ENCODE measurements at regions not wholly inside any gene's neighbourhood (a gene's known extent, or its start where the extent isn't known, plus 50 kb on each side); places are given as distances from the start of the nearest gene placed in this dataset.

- TF ChIP-seq REST (IDR thresholded peaks at IDR 0.05; ENCODE audit: borderline replicate concordance) (no peak), REST (CRISPR knock-in tag; IDR thresholded peaks at IDR 0.05; ENCODE audit: low read depth) (no peak)
- TF ChIP-seq, protein P1, sequence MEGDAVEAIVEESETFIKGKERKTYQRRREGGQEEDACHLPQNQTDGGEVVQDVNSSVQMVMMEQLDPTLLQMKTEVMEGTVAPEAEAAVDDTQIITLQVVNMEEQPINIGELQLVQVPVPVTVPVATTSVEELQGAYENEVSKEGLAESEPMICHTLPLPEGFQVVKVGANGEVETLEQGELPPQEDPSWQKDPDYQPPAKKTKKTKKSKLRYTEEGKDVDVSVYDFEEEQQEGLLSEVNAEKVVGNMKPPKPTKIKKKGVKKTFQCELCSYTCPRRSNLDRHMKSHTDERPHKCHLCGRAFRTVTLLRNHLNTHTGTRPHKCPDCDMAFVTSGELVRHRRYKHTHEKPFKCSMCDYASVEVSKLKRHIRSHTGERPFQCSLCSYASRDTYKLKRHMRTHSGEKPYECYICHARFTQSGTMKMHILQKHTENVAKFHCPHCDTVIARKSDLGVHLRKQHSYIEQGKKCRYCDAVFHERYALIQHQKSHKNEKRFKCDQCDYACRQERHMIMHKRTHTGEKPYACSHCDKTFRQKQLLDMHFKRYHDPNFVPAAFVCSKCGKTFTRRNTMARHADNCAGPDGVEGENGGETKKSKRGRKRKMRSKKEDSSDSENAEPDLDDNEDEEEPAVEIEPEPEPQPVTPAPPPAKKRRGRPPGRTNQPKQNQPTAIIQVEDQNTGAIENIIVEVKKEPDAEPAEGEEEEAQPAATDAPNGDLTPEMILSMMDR (IDR thresholded peaks at IDR 0.05 in 2 of 3, conservative IDR thresholded peaks at IDR 0.05 in 1 of 3; ENCODE audit: insufficient read depth in 2 of 3, low read depth in 1 of 3, low read length in 3 of 3) = no peak
- TF ChIP-seq, protein P2, sequence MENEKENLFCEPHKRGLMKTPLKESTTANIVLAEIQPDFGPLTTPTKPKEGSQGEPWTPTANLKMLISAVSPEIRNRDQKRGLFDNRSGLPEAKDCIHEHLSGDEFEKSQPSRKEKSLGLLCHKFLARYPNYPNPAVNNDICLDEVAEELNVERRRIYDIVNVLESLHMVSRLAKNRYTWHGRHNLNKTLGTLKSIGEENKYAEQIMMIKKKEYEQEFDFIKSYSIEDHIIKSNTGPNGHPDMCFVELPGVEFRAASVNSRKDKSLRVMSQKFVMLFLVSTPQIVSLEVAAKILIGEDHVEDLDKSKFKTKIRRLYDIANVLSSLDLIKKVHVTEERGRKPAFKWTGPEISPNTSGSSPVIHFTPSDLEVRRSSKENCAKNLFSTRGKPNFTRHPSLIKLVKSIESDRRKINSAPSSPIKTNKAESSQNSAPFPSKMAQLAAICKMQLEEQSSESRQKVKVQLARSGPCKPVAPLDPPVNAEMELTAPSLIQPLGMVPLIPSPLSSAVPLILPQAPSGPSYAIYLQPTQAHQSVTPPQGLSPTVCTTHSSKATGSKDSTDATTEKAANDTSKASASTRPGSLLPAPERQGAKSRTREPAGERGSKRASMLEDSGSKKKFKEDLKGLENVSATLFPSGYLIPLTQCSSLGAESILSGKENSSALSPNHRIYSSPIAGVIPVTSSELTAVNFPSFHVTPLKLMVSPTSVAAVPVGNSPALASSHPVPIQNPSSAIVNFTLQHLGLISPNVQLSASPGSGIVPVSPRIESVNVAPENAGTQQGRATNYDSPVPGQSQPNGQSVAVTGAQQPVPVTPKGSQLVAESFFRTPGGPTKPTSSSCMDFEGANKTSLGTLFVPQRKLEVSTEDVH (IDR thresholded peaks at IDR 0.05; ENCODE audit: low read depth, partially characterized antibody) = no peak
Measured at GRCh38 chr5:74951865-74952264, 85.7 kb upstream of the FAM169A start.

Measured in K562 (cell line).